Spinal cord (tissue), 9 donors: ENCODE measurements at regions not wholly inside any gene's neighbourhood (a gene's known extent, or its start where the extent isn't known, plus 50 kb on each side); places are given as distances from the start of the nearest gene placed in this dataset.
A peak's percentile ranks its signal among the peaks of the same experiment; 100 is the strongest.

ENCODE experiments used
- DNase-seq, 6 donors: peaks; one replicate each; pipeline versions ENCODE4 v3.0.0 to v3.0.0-alpha.2; 2013 to 2015; ENCODE audit warnings: low spot score in 6 of 6, low read depth in 4 of 6
- H3K27ac ChIP-seq: one replicate; pipeline ENCODE4 v1.5.1; 2013; ENCODE audit warnings: low read depth, low read length, control low read depth
- H3K27me3 ChIP-seq: one replicate; pipeline ENCODE4 v1.6.1; 2013; ENCODE audit warnings: low read length; ENCODE audit not compliant: control insufficient read depth, insufficient read depth
- H3K36me3 ChIP-seq: one replicate; pipeline ENCODE4 v1.6.1; 2013; ENCODE audit warnings: low read length; ENCODE audit not compliant: control insufficient read depth, insufficient read depth
- H3K4me1 ChIP-seq: one replicate; pipeline ENCODE4 v1.6.1; 2013; ENCODE audit warnings: low read length; ENCODE audit not compliant: control insufficient read depth, insufficient read depth
- H3K4me3 ChIP-seq: one replicate; pipeline ENCODE4 v1.5.1; 2013; ENCODE audit warnings: low read depth, low read length, control low read depth
- H3K9me3 ChIP-seq: one replicate; pipeline ENCODE4 v1.6.1; 2013; ENCODE audit warnings: low read length; ENCODE audit not compliant: control insufficient read depth, insufficient read depth
- WGBS: methylation state at CpG from one replicate; pipeline ENCODE4 v1.1.5; 2013; ENCODE audit warnings: missing lambda C conversion rate; ENCODE audit not compliant: insufficient coverage; 5-methylcytosine and 5-hydroxymethylcytosine counted together
- donor health status: healthy.

DNA sequence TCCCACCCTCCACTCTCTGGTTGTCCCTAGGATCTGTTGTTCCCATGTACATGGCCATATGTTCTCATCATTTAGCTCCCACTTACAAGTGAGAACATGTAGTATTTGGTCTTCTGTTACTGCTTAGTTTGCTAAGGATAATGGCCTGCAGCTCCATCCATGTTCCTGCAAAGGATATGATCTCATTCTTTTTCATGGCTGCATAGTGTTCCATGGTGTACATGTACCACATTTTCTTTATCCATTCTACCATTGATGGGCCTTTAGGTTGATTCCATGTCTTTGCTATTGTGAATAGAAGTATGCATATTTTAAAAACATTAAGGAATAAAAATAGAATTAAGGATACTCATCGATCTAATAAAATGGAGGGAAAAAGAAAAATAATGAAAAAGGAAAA is 278.4 kb downstream of the MBNL1 start:
- H3K27me3 ChIP-seq: no peaks in the 10 kb centered on the region
- no peak for DNase-seq
- H3K27ac ChIP-seq: no peak overlapping the region
- H3K4me1 ChIP-seq: no peaks in the 10 kb centered on the region
- no peaks in the 10 kb centered on the region for H3K36me3 ChIP-seq
- H3K4me3 ChIP-seq: no peak overlapping the region
- no CpG with 5 or more reads among the region's 1 CpG for WGBS
- H3K9me3 ChIP-seq: no peaks in the 10 kb centered on the region

GRCh38 chr3:152549263-152549662 is 280.5 kb downstream of the MBNL1 start:
- H3K27ac ChIP-seq: no peak overlapping the region
- no peaks in the 10 kb centered on the region for H3K4me1 ChIP-seq
- no peak overlapping the region for H3K4me3 ChIP-seq
- H3K9me3 ChIP-seq: no peaks in the 10 kb centered on the region
- H3K36me3 ChIP-seq: no peaks in the 10 kb centered on the region
- no peak for DNase-seq
- no peaks in the 10 kb centered on the region for H3K27me3 ChIP-seq

- no peaks in the 10 kb centered on the region for H3K4me1 ChIP-seq
- H3K9me3 ChIP-seq: no peaks in the 10 kb centered on the region
- no peak for DNase-seq
- no peaks in the 10 kb centered on the region for H3K36me3 ChIP-seq
- whole genome bisulfite sequencing: no CpG with 5 or more reads among the region's 1 CpG
- H3K27me3 ChIP-seq: no peaks in the 10 kb centered on the region
- no peak overlapping the region for H3K27ac ChIP-seq
- H3K4me3 ChIP-seq: no peak overlapping the region
These were observed 281.6 kb downstream of the MBNL1 start for GRCh38 chr3:152550284-152550683.

DNA sequence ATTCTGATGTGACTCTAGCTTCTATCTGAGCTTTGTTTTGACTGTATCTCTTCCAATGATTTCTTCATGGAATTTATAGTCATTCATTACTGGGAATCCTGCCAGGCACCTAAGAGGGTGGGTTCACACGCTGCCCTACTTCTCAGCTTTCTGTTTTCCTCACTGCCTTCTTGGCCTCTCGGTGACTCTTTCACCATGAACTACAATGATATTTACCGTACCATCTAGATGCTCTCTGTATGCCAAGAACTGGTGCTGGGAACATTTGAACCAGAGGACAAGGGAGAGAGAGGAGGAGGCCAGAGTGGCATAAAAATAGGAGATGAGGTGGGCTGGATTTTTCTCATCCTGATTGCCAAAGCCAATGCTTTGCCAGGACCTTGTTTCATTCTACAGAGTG is 280.0 kb upstream of the P2RY1 start:
- Histone ChIP-seq H3K4me3 (no peak overlapping the region), H3K9me3 (no peaks in the 10 kb centered on the region), H3K27me3 (no peaks in the 10 kb centered on the region), H3K36me3 (no peaks in the 10 kb centered on the region), H3K27ac (no peak overlapping the region), H3K4me1 (no peaks in the 10 kb centered on the region)
- no CpG with 5 or more reads among the region's 3 CpGs for WGBS
- DNase-seq: peak in 1 of 6 donors; percentile 21

- DNase-seq: peak in 1 of 6 donors; percentile 39
- H3K4me3 ChIP-seq: no peak overlapping the region
- H3K9me3 ChIP-seq: no peaks in the 10 kb centered on the region
- H3K27me3 ChIP-seq: no peaks in the 10 kb centered on the region
- WGBS: 76% methylated on average over 2 of the region's 6 CpGs
- H3K27ac ChIP-seq: no peak overlapping the region
- no peaks in the 10 kb centered on the region for H3K36me3 ChIP-seq
- no peaks in the 10 kb centered on the region for H3K4me1 ChIP-seq
These were observed 279.2 kb upstream of the P2RY1 start for GRCh38 chr3:152555666-152556291.

GRCh38 chr3:152556731-152557254 is 278.1 kb upstream of the P2RY1 start:
- H3K27ac ChIP-seq: no peak overlapping the region
- DNase-seq: peak in 1 of 6 donors; percentile 42
- no peak overlapping the region for H3K4me3 ChIP-seq
- no peaks in the 10 kb centered on the region for H3K9me3 ChIP-seq
- no peaks in the 10 kb centered on the region for H3K4me1 ChIP-seq
- no peaks in the 10 kb centered on the region for H3K36me3 ChIP-seq
- H3K27me3 ChIP-seq: no peaks in the 10 kb centered on the region

- Histone ChIP-seq H3K36me3 (no peaks in the 10 kb centered on the region), H3K27ac (no peak overlapping the region), H3K27me3 (no peaks in the 10 kb centered on the region), H3K9me3 (no peaks in the 10 kb centered on the region), H3K4me3 (no peak overlapping the region), H3K4me1 (no peaks in the 10 kb centered on the region)
- WGBS: 36% methylated on average over 1 of the region's 2 CpGs
- DNase-seq: no peak
These were observed 277.5 kb upstream of the P2RY1 start for GRCh38 chr3:152557302-152557999.

DNA sequence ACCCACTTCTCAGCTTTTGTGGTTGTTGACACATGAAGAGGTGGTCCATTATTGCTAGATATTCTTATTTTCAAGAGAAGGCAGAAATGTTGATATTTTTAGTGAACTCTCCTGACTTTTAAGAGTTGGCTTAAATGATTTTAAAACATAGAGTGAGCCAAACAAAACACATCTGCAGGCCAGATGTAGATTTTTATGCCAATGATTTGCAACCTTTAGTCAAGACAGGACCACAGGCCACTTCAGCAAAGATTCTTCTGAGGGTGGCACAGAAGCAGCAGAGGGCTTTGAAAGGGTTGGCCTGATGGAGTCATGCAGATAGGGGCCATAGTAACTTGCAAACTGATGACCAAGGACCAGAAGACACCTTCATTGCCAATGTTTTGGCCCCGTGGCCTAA is 276.5 kb upstream of the P2RY1 start:
- Histone ChIP-seq H3K36me3 (no peaks in the 10 kb centered on the region), H3K4me1 (no peaks in the 10 kb centered on the region), H3K27ac (no peak overlapping the region), H3K27me3 (no peaks in the 10 kb centered on the region), H3K4me3 (no peak overlapping the region), H3K9me3 (no peaks in the 10 kb centered on the region)
- DNase-seq: no peak
- WGBS: no CpG with 5 or more reads among the region's 1 CpG

DNA sequence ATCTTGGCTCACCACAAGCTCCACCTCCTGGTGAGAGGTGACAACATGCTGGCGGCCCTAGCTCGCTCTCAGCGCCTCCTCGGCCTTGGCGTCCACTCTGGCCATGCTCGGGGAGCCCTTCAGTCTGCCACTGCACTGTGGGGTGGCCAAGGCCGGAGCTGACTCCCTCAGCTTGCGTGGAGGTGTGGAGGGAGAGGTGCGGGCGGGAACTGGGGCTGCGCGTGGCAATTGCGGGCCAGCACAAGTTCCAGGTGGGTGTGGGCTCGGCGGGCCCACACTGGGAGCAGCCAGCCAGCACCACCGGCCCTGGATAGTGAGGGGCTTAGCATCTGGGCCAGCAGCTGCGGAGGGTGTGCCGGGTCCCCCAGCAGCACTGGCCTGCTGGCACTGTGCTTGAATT is 275.7 kb upstream of the P2RY1 start:
- H3K27me3 ChIP-seq: no peaks in the 10 kb centered on the region
- no peaks in the 10 kb centered on the region for H3K4me1 ChIP-seq
- WGBS: 98% methylated on average over 17 of the region's 18 CpGs
- no peaks in the 10 kb centered on the region for H3K36me3 ChIP-seq
- H3K27ac ChIP-seq: no peak overlapping the region
- no peaks in the 10 kb centered on the region for H3K9me3 ChIP-seq
- no peak overlapping the region for H3K4me3 ChIP-seq
- DNase-seq: no peak

DNA sequence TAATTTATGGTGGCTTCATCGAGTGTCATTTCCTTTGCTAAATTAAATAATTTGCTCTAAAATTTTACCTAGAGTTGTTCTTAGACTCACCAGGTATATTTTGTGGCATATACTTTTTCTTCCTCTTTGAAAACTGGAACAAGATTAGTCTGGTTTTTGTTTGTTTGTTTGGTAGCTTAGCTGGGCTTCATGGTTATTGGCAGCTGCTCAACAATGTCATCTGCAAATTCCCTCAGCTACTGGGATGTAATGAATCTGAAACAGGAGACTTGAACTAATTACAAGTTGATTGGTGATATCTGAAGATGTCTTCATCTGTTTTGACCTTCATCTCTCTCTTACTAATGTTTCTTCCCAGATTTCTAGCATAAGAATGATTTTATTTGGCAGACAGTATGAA is 270.5 kb upstream of the P2RY1 start:
- H3K27ac ChIP-seq: no peak overlapping the region
- no CpG with 5 or more reads among the region's 1 CpG for WGBS
- no peak overlapping the region for H3K4me3 ChIP-seq
- H3K36me3 ChIP-seq: no peaks in the 10 kb centered on the region
- no peaks in the 10 kb centered on the region for H3K9me3 ChIP-seq
- H3K4me1 ChIP-seq: no peaks in the 10 kb centered on the region
- H3K27me3 ChIP-seq: no peaks in the 10 kb centered on the region
- DNase-seq: peak in 1 of 6 donors; percentile 16
